ENCODE measurements at regions not wholly inside any gene's neighbourhood (a gene's known extent, or its start where the extent isn't known, plus 50 kb on each side); places are given as distances from the start of the nearest gene placed in this dataset.

DNA sequence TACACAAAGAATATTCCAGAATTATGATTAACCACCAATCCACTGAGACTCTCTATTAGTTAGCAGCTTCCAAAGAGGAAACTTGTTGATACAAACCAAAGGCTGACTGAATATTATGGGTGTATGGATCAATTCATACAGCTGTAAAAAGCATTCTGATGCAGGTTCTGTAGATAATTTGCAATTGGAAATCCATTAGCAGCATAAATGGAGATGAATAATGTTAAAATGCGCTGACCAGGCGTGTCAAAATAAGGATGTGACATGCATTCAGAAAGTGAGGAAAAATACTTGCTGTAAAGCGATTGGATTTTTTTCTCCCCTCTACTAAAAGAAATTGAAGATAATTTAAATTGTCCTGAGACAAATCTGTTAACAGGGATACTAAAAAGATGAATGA, 169.0 kb upstream of the DDX18 start:
- TF ChIP-seq, protein P1, sequence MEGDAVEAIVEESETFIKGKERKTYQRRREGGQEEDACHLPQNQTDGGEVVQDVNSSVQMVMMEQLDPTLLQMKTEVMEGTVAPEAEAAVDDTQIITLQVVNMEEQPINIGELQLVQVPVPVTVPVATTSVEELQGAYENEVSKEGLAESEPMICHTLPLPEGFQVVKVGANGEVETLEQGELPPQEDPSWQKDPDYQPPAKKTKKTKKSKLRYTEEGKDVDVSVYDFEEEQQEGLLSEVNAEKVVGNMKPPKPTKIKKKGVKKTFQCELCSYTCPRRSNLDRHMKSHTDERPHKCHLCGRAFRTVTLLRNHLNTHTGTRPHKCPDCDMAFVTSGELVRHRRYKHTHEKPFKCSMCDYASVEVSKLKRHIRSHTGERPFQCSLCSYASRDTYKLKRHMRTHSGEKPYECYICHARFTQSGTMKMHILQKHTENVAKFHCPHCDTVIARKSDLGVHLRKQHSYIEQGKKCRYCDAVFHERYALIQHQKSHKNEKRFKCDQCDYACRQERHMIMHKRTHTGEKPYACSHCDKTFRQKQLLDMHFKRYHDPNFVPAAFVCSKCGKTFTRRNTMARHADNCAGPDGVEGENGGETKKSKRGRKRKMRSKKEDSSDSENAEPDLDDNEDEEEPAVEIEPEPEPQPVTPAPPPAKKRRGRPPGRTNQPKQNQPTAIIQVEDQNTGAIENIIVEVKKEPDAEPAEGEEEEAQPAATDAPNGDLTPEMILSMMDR (IDR thresholded peaks at IDR 0.05): no peak
- TF ChIP-seq POLR2AphosphoS5 (IDR thresholded peaks at IDR 0.05): no peak

Data from gastroesophageal sphincter (tissue), 3 donors.